IPS-11a (cell line): ENCODE measurements at regions not wholly inside any gene's neighbourhood (a gene's known extent, or its start where the extent isn't known, plus 50 kb on each side); places are given as distances from the start of the nearest gene placed in this dataset.

Experiments used
- H3K4me3 ChIP-seq: one replicate; pipeline ENCODE4 v1.5.1; 2013; ENCODE audit warnings: low read depth, low read length, control low read depth

DNA sequence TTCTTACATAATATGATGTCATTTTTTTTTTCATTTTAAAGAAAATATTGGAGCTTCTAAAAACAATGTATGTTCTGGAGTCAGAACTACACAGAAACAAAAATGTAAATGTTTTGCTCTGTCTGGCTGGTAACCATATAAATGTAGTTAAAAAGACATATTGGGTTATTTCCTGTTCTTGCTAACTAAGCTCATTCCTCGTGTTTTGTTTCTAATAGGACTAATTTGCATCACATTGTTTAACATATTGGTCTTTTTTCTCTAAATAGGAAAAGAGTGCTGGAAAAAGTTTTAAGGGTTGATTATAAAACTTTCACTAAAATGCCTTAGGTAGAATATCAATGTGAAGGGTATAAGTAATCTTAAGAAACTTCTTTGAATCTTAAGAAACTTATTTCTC, 221.3 kb downstream of the SLC6A15 start:
- H3K4me3 ChIP-seq: no peak overlapping the region

GRCh38 chr12:84689638-84690037, 223.0 kb downstream of the SLC6A15 start:
- peak overlapping the region; percentile 59 for H3K4me3 ChIP-seq

DNA sequence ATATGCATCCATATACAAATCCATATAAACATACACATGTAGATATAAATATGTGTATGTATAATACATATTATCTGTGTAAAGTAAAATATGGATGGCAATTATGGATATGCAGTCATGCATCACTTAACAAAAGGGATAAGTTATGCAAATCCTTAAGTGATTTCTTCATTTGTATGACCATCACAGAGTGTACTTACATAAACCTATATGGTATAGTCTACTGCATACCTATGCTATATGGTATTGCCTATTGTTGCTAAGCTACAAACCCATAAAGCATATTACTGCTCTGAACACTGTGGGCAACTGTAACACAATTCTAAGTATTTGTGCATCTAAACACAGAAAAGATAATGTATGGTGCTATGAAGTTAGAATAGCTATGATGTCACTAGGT, 227.2 kb downstream of the SLC6A15 start:
- H3K4me3 ChIP-seq: no peak overlapping the region

- H3K4me3 ChIP-seq: no peak overlapping the region
These were observed 235.8 kb downstream of the SLC6A15 start for GRCh38 chr12:84676787-84677186.

DNA sequence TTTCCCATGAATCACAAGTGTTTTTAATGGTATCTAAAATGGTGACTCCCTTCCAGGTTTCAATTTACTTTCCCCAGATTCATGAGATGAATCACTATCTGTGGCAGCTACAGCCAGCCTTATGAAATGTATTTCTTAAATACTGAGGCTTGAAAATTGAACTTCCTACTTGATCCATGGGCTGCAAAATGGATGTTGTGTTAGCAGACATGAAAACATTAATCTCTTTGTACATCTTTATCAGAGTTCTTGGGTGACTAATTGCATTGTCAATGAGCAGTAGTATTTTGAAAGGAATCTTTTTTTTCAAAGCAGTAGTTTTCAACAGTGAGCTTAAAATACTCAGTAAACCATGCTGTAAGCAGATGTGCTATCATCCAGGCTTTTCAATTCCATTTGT, 250.8 kb downstream of the SLC6A15 start:
- H3K4me3 ChIP-seq: no peak overlapping the region

DNA sequence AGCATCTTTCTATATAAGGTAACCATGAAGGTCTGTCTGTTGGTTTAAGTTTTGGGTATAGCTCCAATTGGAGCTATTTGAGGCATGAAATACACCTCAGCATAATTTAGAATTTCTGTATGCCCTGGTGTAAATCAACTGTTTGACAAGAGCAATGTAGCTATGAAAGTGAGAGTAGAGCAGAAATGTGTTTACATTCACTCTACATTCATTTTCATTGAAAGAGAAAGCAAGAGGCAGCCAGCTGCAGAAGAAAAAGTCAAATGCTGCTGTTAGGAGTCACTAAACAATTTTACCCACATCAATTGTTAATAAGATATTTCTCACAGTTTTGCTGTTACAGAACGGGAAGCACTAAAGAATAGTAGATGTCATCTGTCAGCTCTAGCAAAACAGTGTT, 252.5 kb downstream of the SLC6A15 start:
- no peak overlapping the region for H3K4me3 ChIP-seq

- no peak overlapping the region for H3K4me3 ChIP-seq
These were observed 253.7 kb downstream of the SLC6A15 start for GRCh38 chr12:84658877-84659276.

DNA sequence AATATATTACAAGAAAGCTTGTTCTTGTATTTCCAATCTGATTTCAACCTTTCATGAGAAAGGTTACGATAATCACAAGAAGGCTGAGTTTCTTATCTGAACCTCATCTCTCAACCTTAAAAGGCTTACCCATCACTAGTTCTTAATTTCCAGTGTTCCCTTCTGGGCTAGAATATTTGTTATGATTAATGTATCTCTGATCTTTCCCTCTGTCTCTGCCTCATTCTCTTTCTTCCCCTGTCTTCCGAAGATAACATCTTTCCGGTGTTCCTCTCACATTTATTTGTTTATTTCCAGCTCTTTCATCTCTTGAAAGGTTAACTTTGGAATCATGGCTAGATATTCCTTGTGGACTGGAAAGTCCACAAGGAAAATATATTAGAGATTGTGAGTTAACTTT, 255.9 kb downstream of the SLC6A15 start:
- no peak overlapping the region for H3K4me3 ChIP-seq

DNA sequence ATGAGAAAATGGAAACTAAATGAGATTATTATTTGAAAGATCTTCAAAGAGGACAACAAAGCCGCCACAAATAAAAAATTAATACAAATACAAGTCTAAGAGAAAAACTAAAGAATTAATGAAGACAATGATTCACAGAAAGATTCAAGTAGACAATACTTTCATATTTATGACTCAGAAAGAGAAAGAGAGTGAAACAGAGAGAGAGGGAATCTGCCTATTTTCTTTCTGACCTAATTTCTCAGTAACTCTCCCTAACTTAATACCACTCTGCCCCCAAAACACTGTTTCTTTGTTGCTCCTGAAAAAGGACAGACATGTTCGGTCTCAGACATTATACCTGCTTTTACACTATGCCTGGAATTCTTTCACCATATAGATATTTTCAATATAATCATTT, 259.1 kb downstream of the SLC6A15 start:
- H3K4me3 ChIP-seq: no peak overlapping the region

- no peak overlapping the region for H3K4me3 ChIP-seq
These were observed 264.2 kb downstream of the SLC6A15 start for GRCh38 chr12:84648425-84648824.

- no peak overlapping the region for H3K4me3 ChIP-seq
These were observed 267.7 kb downstream of the SLC6A15 start for GRCh38 chr12:84644908-84645307.

- H3K4me3 ChIP-seq: no peak overlapping the region
These were observed 268.6 kb downstream of the SLC6A15 start for GRCh38 chr12:84643993-84644392.

GRCh38 chr12:84641940-84642545, 270.6 kb downstream of the SLC6A15 start:
- H3K4me3 ChIP-seq: no peak overlapping the region

- no peak overlapping the region for H3K4me3 ChIP-seq
These were observed 273.7 kb downstream of the SLC6A15 start for GRCh38 chr12:84638811-84639368.

GRCh38 chr12:84637926-84638325, 274.7 kb downstream of the SLC6A15 start:
- H3K4me3 ChIP-seq: no peak overlapping the region

GRCh38 chr12:84636801-84637290, 275.8 kb downstream of the SLC6A15 start:
- H3K4me3 ChIP-seq: no peak overlapping the region

DNA sequence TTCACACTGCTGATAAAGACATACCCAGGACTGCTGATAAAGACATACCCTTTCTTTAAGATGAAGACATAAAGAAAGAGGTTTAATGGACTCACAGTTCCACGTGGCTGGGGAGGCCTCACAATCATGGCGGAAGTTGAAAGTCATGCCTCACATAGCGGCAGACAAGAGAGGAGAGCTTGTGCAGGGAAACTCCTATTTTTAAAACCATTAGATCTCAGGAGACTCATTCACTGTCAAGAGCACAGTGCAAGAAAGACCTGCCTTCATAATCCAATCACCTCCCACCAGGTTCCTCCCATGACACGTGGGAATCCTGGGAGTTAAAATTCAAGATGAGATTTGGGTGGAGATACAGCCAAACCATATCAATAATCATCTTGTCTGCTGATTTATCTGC, 278.1 kb downstream of the SLC6A15 start:
- H3K4me3 ChIP-seq: no peak overlapping the region

DNA sequence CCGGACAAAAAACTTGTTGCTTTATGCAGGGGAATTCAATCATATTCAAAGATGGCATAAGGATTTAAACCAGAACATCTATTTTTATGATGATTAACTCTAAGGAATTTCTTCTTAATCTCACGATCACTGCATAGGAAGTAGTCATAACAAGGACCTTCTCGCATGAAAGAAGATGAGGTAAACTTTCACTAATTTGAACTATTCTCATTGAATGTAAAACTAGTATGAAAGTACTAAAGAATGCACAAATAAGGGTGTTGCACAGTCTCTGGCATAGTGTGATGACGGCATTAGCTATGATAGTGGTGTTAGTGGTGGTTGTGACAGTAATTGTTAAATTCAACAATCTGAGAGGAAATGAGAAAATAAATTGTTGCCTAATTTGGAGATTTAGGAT, 280.0 kb downstream of the SLC6A15 start:
- no peak overlapping the region for H3K4me3 ChIP-seq

DNA sequence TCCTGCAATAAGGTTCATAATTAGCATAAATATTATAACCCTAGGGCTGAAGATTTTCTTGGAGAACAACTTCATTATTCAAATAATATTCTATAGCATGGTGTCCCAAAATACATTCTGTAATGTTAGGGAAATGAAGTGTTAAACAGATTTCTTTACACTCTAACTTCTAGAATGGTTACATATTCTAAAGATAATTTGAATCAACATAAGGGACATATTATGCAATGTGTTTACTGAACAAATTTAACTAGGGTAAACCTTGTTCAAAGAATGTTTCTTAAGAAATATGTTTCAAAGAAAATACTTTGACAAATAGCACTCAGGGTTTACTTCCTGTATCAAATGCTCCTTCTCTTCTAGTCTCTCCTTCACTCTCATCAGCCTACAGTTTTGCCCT, 281.6 kb downstream of the SLC6A15 start:
- H3K4me3 ChIP-seq: no peak overlapping the region

DNA sequence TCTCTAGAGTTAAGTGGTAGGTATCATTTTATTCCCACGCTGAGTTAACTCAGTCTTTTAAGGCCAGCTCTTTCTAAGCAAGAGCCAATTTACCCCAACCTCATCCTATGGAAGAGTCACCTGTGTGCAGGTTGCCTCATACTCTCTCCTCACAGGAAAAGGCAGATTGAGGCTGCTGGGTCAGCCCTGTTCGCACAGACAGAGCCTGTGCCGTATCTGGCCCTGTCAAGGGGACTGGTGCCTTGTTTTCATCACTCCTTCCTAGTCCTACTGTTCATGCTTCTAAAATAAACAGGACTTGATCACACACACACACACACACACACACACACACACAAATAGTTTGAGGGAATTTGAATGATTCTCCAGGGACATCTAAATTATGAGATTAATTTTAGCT, 285.0 kb downstream of the SLC6A15 start:
- no peak overlapping the region for H3K4me3 ChIP-seq

DNA sequence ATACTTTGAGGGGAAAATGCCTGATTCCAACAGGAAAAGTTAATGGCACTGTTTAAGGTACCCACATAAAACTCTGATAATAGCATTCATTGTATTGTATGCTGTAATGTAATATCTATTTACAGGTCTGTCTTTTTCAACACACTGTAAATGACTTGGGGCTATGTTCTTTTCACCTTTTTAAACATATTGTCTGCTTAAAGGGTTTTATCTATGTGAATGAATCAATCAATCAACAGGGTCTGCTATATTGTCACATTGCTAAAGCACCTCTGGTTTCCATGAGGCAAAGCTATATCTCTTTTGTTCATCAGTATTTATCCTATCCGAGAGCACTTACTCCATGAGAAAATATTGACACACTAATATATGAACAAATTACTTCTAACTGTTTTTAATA, 288.0 kb downstream of the SLC6A15 start:
- H3K4me3 ChIP-seq: no peak overlapping the region

GRCh38 chr12:84619053-84619571, 293.5 kb downstream of the SLC6A15 start:
- no peak overlapping the region for H3K4me3 ChIP-seq
